ENCODE measurements at regions not wholly inside any gene's neighbourhood (a gene's known extent, or its start where the extent isn't known, plus 50 kb on each side); places are given as distances from the start of the nearest gene placed in this dataset.

- TF ChIP-seq MAX (IDR thresholded peaks at IDR 0.05; ENCODE audit: low read depth, low read length) (no peak), MYC (IDR thresholded peaks at IDR 0.05; ENCODE audit: low read depth, low read length) (no peak)
- TF ChIP-seq, protein P1, sequence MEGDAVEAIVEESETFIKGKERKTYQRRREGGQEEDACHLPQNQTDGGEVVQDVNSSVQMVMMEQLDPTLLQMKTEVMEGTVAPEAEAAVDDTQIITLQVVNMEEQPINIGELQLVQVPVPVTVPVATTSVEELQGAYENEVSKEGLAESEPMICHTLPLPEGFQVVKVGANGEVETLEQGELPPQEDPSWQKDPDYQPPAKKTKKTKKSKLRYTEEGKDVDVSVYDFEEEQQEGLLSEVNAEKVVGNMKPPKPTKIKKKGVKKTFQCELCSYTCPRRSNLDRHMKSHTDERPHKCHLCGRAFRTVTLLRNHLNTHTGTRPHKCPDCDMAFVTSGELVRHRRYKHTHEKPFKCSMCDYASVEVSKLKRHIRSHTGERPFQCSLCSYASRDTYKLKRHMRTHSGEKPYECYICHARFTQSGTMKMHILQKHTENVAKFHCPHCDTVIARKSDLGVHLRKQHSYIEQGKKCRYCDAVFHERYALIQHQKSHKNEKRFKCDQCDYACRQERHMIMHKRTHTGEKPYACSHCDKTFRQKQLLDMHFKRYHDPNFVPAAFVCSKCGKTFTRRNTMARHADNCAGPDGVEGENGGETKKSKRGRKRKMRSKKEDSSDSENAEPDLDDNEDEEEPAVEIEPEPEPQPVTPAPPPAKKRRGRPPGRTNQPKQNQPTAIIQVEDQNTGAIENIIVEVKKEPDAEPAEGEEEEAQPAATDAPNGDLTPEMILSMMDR (IDR thresholded peaks at IDR 0.05; ENCODE audit: low read depth, low read length) = no peak
- no peak overlapping the region for H3K4me3 ChIP-seq (ENCODE audit: low read depth, low read length)
- DNase-seq (ENCODE audit: low read depth) = no peak
Measured at GRCh38 chr10:81315026-81315425, 560.0 kb upstream of the NRG3 start.

- no peak overlapping the region for H3K4me3 ChIP-seq (ENCODE audit: low read depth, low read length)
- TF ChIP-seq MYC (IDR thresholded peaks at IDR 0.05; ENCODE audit: low read depth, low read length) (no peak), MAX (IDR thresholded peaks at IDR 0.05; ENCODE audit: low read depth, low read length) (no peak), POLR2A (IDR thresholded peaks at IDR 0.05; ENCODE audit: extremely low read depth, insufficient read length) (no peak)
- TF ChIP-seq, protein P1 (IDR thresholded peaks at IDR 0.05; ENCODE audit: low read depth, low read length) = no peak
- DNase-seq (ENCODE audit: low read depth) = no peak
Measured at GRCh38 chr10:81348003-81348402, 527.0 kb upstream of the NRG3 start.

DNA sequence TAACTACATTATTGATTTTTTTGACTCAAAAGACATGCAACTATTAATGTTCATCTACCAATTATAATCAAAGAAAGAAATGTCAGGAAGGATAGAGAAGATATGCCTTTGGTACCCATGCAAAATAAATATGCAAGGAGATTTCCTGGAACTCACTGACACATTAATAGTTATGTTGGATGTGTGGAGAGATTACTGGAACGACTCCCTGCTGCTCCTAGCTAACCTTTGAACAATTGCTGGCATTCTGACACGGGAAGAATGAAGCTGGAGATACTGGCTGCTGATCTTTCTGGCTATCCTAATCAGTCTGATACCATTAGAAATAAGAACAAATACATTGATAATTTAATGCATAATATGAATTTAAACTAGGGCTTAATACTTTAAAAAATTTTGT lies 507.9 kb upstream of the NRG3 start:
- no peak overlapping the region for H3K4me3 ChIP-seq (ENCODE audit: low read depth, low read length)
- TF ChIP-seq MYC (IDR thresholded peaks at IDR 0.05; ENCODE audit: low read depth, low read length) (no peak), POLR2A (IDR thresholded peaks at IDR 0.05; ENCODE audit: extremely low read depth, insufficient read length) (no peak), MAX (IDR thresholded peaks at IDR 0.05; ENCODE audit: low read depth, low read length) (no peak)
- TF ChIP-seq, protein P1 (IDR thresholded peaks at IDR 0.05; ENCODE audit: low read depth, low read length) = no peak
- no peak for DNase-seq (ENCODE audit: low read depth)

GRCh38 chr10:81386817-81387216 lies 488.2 kb upstream of the NRG3 start:
- TF ChIP-seq MYC (IDR thresholded peaks at IDR 0.05; ENCODE audit: low read depth, low read length) (no peak), POLR2A (IDR thresholded peaks at IDR 0.05; ENCODE audit: extremely low read depth, insufficient read length) (no peak), MAX (IDR thresholded peaks at IDR 0.05; ENCODE audit: low read depth, low read length) (no peak)
- TF ChIP-seq, protein P1 (IDR thresholded peaks at IDR 0.05; ENCODE audit: low read depth, low read length) = no peak
- DNase-seq (ENCODE audit: low read depth) = no peak
- H3K4me3 ChIP-seq (ENCODE audit: low read depth, low read length) = no peak overlapping the region

- TF ChIP-seq, protein P1 (IDR thresholded peaks at IDR 0.05; ENCODE audit: low read depth, low read length) = no peak
- TF ChIP-seq MYC (IDR thresholded peaks at IDR 0.05; ENCODE audit: low read depth, low read length) (no peak), POLR2A (IDR thresholded peaks at IDR 0.05; ENCODE audit: extremely low read depth, insufficient read length) (no peak), MAX (IDR thresholded peaks at IDR 0.05; ENCODE audit: low read depth, low read length) (no peak)
- H3K4me3 ChIP-seq (ENCODE audit: low read depth, low read length) = no peak overlapping the region
Measured at GRCh38 chr10:81403451-81403850, 471.5 kb upstream of the NRG3 start.

DNA sequence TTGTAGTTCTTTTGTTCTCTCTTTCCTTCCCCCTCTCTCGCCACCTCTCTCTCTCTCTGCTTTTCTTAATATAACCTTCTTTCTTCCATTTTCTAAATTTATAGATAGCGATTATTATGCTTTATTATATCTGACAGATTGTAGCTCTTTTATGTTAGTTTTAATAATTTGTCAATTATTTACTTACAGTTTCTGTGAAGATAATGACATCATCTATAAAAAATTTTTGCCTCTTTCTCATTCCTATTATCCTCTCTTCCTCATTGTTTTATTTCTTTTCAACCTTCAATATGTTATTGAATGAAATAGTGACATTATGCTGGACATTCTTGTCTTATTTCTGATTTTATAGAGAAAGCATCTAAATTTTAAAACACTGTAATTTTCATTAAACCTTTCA lies 469.6 kb upstream of the NRG3 start:
- no peak for DNase-seq (ENCODE audit: low read depth)
- TF ChIP-seq, protein P1 (IDR thresholded peaks at IDR 0.05; ENCODE audit: low read depth, low read length) = no peak
- TF ChIP-seq POLR2A (IDR thresholded peaks at IDR 0.05; ENCODE audit: extremely low read depth, insufficient read length) = no peak
- H3K4me3 ChIP-seq (ENCODE audit: low read depth, low read length) = no peak overlapping the region

More at GRCh38 chr10:81403451-81403850, 471.5 kb upstream of the NRG3 start:
- no peak for DNase-seq (ENCODE audit: low read depth)
